ENCODE measurements at regions not wholly inside any gene's neighbourhood (a gene's known extent, or its start where the extent isn't known, plus 50 kb on each side); places are given as distances from the start of the nearest gene placed in this dataset.

DNA sequence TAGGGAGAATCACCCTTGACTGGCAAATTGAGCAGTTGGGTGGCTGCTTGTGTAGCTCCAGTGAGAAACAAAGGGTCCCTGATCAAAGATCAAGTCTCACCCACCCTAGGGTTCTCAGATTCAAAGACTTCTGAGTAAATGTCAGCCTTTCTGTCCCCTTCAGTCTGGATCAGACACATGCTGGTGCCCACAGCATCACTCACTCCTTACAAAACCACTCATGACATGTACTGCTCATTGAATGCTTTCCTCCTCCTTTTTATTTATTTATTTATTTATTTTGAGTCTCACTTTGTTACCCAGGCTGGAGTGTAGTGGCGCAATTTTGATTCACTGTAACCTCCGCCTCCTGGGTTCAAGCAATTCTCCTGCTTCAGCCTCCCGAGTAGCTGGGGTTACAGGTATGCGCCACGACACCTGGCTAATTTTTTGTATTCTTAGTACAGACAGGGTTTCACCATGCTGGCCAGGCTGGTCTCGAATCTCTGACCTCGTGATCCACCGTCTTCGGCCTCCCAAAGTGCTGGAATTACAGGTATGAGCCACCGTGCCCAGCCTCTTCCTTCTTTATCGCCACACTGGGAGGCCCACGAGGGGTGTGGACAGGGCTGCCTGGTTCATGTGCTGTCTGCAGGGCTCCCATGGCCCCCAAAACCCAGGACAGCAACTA, 462.0 kb upstream of the MAF start:
- no peak for TF ChIP-seq POLR2A (IDR thresholded peaks at IDR 0.05; ENCODE audit: low read depth, low read length)
- TF ChIP-seq POLR2AphosphoS5 (IDR thresholded peaks at IDR 0.05; ENCODE audit: low read depth, low read length), result no peak
- no peak for TF ChIP-seq TAF1 (IDR thresholded peaks at IDR 0.05; ENCODE audit: low read depth, low read length)
- no peak for TF ChIP-seq POU2F2 (IDR thresholded peaks at IDR 0.05; ENCODE audit: low read depth, low read length)
- TF ChIP-seq SPI1 (IDR thresholded peaks at IDR 0.05; ENCODE audit: low read depth, low read length), result no peak
- TF ChIP-seq PAX5 (IDR thresholded peaks at IDR 0.05; ENCODE audit: insufficient read depth, low read length, severe bottlenecking), result no peak
